Activated CD4-positive, CD25-positive, alpha-beta regulatory T cell treated with anti-CD3 and anti-CD28 coated beads, Interleukin-2, amount 50 U/mL, for 72 hours (primary cell): ENCODE measurements at regions not wholly inside any gene's neighbourhood (a gene's known extent, or its start where the extent isn't known, plus 50 kb on each side); places are given as distances from the start of the nearest gene placed in this dataset.
"Not testable (repeated sequence)": the region's sequence is repeated elsewhere in the genome, so short reads cannot be mapped to it uniquely, and the experiment has no call there.

Source experiments
- DNase-seq: peaks from one replicate; pipeline ENCODE4 v3.0.0; 2021

DNA sequence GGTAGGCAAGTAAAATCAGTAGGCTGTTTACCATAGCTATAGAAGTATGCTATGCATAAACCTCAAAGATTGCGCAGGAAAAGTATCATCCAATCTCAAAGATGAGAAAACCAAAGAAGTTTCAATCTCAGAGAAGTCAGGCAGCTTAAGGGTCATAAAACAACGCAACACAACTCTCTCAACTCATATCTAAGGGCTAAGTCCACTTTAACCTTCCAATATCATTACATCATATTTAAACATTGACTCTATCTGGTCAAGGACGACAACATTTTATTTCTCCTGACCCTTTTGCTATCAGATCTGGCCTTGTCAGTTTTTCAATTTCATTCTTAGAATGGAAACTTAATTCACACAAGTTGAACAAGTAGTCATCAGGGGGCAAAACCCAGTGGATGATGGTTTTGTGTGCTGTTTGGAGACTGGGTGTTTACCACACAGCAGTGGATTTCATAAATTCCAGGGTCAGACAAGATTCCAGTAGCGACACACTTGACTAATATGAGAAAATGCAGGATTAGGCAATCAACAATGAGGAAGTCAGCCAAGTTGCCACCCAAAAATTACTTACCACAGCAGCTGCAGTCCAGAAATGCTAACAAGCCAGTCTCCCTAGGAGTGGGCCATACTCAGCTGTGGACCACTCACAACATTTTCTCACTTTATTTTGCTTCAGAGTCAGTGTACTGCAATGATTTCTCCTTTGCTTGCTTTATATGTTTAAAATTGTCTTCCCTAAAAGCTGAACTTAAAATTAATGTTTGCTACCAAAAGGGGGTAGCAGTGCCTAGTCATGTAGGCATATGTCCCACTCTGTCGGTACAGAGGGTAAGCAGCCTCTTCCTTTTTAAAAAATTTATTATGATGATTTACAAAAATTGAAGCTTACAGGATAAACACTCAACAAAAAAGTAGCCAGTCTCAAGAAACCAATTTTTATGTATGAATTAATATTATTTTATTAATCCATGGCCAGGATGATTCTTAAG lies 131.9 kb upstream of the NBPF9 start:
- DNase-seq, result not testable (repeated sequence)

DNA sequence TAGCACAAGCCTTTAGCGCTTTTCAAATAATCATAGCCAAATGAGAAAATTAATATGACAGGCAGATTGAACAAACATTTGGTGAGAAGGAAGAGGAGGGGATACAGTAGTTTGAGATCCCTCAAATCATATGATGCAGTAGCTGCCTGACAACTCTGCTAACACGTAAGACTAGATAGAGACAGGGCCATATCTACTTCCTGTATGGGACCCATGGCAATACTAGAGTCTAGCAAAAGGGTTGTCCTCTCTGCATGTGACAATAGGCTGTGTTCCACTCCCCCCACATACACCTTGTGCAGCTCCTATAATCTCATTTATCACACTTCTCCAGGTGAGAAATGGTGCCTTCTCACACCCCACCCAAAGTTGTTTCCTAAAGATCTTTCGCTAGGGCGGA lies 134.2 kb upstream of the NBPF9 start:
- DNase-seq, result not testable (repeated sequence)

DNA sequence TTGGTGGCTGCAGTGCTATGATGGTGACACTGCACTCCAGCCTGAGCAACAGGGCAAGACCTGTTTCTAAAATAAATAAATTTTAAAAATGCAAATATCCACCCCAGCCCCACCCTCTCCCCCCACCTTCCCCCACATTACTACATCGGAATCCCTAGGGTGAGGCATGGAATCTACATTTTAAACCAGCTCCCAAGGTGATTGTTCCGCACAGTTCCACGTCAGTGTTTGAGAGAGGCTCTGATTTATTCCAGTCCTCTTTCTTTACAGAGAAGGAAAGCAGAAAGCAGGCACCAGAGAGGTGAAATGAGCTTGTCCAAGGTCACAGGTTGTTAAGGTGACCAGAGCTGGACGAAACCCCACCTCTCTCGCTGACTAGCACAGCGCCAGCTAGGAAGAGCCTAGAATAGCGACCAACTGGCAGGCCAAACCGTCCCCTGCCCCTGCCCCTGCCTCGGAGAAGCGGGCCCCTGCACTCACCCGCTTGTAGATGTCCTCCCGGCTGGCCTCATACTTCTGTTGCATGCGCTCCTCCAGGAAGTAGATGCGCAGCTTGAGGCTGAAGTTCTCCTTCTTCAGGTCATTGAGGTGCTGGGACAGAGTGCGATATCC lies 136.7 kb upstream of the NBPF9 start:
- not testable (repeated sequence) for DNase-seq

DNA sequence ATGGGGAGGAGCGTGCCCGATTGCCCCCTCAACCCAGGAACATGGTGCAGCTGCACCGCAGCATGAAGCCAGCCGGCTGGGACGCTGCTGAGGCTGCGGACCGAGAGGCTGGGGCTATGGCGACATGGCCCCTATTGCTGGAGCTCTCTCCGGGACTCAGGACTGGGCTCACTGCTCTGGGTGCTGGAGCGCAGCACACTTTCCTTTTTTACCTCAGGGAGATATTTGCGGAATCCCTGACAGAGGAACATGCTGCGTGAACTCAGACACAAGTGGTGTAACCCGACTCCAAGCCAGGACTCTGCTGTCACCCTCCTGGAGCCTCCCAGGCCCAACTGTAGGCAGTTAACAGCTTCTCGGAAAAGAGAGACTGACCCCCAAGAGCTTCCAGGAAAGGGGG lies 137.2 kb upstream of the NBPF9 start:
- DNase-seq, result not testable (repeated sequence)

DNA sequence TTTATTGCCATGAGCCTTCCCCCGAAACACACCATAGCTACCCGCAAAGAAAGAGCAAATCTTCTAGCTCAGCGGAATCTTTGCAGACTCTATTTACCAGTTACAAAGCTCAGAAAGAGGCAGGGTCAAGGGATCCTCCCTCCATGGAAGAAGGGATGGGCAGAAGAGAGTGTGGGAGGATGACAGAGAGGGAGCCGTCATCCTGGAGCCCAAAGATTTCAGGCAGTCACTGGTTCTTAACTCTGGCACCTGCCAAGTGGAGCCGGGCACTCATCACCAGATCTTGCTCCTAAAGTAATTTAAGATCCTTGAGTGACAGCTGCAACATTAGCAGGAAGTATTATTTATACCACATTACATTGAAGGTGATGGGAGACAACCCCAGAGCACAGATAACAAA lies 137.9 kb upstream of the NBPF9 start:
- not testable (repeated sequence) for DNase-seq

DNA sequence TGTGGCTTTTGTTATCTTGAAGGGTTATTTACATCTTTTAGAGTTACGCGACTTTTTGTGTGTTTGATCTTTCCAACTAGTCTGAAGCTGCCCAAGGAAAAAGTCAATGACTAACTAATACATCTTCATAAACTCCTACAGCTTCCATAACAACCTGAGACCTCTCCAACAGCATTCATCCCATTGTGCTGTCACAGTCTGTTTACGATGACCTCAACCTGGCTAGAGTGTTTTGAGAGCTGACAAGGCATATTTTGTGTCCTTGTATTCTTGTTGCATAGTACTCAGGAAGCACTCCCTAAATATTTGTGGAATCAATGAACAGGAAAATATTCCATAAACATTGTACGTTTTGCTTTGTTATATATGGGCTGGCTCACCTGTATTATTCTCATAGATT lies 140.2 kb upstream of the NBPF9 start:
- DNase-seq, result not testable (repeated sequence)

DNA sequence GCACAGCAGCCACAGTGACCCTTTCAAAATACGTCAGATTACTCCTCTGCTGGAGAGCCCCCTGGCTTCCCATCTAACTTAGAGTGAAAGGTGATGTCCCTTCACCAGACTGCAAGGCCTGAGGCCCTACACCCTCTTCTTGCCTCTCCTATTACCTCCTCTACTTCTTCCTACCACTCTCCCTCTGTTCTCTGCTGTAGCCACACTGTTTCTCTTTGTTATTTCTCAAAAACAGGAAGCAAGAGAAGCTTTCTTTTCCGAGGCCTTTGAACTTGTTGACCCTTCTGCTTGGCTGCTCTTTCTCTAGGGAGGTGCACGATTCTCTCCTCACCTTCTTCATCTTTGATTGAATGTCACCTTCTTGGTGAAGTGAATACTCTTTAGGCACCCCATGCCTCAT lies 141.3 kb upstream of the NBPF9 start:
- not testable (repeated sequence) for DNase-seq

DNA sequence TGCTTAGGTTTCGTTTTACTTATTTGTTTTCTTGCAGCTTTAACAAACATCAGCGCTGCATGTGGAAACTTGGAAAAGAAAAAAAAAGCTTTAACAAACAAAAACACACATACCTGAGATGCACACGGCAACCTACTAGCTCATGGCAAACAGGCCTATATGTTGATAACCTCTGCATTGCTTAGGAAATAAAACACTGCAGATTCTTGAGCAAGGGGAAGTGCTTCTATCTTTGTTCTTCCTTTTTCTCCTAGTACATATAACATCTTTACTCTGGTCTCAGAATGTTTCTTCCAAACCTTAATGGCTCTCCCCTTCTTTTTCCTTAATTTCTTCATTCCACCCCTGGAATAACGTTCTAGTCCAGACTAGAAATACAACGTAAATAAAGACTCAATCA lies 142.9 kb upstream of the NBPF9 start:
- DNase-seq, result not testable (repeated sequence)

DNA sequence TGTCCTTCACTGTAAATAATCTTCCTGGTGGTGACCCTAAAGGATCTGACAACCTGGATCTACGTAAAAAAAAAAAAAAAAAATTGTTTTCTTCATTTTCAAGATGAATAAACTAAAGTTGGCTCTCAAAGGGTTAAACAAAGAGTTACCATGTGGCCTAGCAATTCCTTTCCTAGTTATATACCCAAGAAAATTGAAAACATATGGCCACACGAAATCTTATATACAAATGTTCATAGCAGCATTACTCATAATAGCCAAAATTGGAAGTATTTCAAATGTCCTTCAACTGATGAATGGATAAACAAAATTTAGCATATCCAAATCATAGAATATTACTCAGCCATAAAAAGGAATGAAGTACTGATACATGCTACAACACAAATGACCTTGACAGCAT lies 145.3 kb upstream of the NBPF9 start:
- not testable (repeated sequence) for DNase-seq

DNA sequence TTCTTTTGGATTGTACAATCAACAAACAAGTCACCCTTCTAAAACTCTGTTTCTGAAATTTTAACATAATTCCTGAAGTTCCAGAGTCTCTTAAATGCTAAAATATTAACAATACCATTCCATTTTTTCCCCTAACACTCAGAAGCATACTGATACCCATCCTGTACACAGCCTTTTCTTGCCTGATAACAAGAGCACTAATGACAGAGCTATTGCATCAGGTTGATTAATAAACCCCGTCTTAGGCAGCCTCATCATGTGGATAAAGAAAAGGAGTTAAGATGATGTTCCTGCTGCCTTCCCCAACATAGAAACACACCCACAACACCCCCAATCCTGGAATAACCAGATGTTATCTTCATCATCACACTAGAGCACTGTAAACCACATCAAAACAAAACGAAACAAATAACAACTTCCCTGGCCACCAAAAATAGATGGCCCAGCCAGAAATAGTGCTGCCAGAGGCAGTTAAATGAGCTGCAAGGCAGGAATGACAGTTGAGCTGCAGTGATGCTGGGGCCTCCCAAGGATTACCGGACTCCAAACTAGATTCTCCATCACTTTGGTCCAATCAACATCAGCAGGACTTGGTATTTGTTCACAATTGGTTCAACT lies 146.6 kb upstream of the NBPF9 start:
- not testable (repeated sequence) for DNase-seq

DNA sequence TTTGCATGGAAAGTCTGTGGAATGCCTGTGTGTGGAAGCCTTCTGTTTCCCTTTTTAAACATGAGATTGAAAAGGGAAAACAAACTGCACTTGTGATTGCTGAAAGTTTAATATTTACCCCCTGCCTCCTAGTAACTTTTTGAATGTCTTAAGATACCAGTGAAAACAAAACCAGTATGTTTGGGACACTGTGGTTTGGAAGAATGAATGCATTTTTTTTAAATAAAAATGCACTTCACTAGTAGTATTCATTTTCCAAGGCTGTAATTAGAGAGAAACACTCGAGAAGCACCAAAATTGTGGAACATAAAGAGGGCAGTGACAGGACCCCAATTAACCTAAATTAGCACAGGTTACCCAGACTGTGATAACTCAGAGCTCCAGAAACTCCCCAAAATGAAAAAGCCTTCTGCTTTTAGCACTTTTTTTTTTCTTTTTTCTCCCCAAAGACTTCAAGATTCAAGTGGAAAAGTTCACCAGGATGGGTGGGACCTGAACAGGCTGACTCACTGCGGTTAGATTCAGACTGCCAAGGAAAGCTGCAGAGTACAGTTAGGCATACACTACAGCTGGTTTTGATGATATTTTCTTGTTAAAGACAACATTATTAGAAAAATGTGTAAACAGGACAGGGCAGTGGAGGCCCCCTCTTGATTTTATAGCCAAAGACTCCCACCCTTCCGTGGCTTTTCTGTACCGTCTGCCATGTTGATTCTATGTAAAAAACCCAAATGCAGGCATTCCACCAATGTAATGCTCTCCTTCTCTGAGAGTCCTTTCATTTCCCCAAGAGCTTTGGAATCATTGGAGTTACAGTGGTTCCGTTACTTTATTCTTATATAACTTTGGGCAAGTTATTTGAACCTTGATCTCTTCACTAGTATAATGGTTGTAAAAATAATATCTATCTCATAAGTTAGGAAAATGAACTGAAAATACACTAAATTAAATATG lies 151.8 kb upstream of the NBPF9 start:
- DNase-seq, result not testable (repeated sequence)

DNA sequence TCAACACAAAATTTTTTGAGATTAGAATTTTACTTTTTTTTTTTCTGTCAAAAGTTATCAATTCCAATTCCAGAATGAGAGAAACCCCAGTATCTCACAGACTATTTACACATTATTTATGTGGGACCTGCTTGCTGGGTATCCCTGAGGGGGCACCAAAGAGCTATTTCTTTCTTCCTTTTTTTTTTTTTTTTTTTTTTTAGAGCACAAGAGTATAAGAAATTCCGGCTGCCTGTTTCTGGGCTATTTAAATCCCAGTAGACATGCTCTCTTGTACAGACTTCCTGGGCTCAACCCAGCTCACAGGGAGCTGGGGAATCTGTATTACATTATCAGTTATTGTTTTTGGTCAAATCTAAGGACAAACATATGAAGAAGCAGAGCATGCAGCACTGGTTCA lies 156.9 kb upstream of the NBPF9 start:
- DNase-seq, result not testable (repeated sequence)

DNA sequence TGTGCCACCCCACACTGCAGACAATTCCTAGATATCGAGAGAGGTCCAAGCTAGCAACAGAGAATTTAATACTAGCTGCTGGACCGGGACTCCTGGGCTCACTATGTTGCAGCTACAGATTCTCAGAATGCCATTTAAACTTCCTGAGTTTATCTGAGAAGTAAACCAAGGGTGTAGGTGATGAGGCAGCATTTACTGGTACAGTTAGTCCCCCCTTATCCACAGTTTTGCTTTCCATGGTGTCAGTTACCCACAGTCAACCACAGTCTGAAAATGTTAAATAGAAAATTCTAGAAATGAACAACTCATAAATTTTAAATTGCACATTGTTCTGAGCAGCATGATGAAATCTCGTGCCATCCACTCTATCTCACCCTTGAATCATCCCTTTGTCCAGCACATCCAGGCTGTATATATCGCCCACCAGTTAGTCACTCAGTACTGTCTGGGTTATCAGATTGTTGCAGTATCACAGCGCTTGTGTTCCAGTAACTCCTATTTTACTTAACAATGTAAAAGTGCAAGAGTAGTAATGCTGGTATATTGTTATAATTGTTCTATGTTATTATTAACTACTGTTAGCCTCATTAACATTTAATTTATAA lies 157.5 kb upstream of the NBPF9 start:
- DNase-seq, result not testable (repeated sequence)

DNA sequence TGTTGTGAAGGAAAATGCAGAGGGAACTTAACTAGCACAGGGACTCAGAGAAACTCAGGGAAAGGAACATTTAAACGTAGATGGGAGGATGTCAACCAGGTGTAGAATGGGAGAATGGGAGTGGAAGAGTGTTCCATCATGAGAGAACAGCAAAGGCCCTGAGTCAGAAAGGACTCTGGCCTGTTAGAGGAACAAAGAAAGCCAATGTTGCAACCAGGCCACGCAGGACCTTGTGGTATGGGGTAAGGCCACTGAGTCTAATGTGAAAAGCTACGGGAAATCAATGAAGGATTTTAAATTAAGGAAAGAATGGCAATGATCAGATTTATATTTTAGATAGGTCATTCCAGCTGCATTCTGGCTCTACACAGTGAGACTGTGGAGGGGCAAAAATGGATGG lies 163.9 kb upstream of the NBPF9 start:
- DNase-seq, result not testable (repeated sequence)

DNA sequence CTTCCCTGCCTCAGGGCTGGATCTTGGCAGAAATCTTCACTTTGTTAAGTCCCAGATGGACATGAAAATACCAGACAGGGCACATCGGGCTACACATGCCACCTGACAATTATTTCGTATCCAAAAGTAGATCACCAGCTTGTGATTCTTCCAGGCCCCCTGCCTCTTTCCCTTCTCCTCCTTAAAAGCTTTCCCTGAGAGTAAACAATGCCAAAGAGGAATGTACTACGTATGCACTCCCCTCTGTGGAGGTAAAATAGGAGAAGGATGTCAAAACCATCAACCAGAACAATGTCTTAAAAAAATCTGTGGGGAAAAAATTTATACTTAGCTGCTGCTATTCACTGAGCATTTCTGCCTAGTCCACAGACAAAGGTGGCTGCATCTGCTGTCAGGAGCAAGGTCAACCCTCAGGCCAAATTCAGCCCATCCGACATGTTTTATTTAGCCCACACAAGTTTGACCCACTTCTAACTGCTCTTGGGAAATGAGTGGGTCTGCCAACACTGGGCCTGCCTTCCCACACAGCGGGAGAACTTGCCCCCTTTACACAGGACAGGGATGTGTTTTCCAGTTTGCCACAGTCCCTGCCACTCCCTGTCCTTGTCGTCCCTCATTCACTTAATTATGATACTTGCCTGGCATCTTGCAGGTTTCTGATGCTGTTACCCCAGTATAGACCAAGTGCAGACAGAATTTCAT lies 165.8 kb upstream of the NBPF9 start:
- DNase-seq, result not testable (repeated sequence)

DNA sequence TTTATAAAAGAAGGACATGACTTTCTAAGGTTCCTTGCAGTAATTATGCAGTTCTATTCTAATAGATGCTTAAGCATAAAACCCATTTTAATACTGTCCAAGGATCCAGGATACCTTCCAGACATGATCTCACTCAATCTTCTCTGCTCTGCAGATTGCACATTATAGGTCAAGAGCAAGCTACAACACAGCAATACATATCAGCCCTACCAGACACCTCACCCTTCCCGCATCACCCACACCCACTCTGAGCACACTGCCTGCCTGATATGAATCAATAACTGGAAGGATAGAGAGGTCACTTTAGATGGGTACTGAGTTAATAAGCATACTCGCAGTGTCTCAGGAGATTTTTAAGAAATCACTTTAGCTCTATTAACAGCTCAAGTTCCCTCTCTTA lies 166.5 kb upstream of the NBPF9 start:
- DNase-seq, result not testable (repeated sequence)

DNA sequence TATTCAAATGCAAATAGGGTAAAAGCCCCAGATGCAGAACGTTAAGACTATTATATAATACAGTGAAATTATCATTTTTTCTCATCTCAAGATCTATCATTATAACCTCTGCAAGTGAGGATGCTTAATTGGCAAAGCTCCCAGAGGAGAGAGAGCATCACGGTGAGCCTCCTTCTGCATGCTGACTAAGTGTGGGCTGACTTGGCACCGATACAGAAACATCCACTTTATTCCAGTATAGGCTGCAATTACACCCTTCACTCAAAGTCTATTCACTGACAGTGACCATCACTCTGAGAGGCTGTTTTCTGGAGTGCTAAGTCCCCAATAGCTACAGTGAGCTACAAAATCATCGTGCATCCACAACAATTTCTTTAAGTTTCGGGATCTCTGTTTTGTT lies 171.1 kb upstream of the NBPF9 start:
- not testable (repeated sequence) for DNase-seq

DNA sequence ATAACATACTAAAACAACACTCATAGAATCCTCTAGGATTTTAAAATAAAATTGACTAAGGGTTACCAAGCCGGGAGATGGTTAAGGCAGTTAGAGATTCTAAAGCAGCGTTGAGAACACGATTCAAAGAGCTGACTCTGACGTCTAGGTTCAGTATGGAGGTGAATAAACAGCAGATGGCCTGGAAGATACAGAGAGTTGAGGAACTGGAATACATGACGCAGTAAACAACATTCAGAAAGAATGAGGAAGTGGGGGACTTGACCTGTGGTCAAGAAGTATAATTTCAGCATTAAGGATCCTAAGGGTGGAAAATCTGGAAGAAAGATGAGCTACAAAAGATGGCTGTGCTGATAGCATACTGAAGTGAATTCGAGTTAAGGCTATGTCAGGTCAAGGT lies 172.5 kb upstream of the NBPF9 start:
- DNase-seq, result not testable (repeated sequence)

DNA sequence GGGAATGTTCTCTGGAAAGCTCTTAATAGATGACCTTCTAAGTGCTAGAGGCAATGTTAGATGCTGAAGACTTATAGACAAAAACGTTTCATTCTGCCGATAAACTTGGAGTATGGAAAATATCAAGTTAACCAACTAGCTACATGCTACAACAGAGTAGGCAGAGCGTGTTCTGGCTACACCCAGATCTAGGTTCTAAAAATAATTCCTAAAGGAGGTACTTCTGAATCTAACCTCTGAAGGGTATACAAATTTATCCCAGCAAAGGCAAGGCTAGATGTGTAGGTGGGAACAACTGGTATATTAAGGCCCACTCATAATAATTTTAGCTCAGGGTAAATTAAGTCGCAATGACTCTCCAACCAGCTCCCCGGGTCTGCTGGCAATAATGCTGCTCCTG lies 173.1 kb upstream of the NBPF9 start:
- DNase-seq, result not testable (repeated sequence)

DNA sequence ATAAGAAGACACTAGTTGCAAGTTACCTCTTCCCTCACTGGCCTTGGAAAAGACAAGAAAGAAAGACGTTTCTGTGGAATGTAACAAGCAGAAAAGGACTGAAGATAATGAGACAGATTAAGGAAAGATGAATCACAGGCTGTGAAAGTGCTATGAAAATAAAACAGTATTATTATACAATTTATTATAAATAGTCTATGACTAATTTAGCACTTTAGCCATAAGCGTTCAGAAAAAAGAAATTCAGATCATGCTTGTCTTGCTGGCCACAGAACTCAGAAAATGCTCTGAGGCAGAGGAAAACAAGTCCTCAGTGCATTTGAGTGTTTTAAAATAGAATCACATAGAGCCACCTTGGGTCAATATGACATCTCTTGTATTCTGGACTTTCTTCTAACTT lies 174.8 kb upstream of the NBPF9 start:
- not testable (repeated sequence) for DNase-seq

DNA sequence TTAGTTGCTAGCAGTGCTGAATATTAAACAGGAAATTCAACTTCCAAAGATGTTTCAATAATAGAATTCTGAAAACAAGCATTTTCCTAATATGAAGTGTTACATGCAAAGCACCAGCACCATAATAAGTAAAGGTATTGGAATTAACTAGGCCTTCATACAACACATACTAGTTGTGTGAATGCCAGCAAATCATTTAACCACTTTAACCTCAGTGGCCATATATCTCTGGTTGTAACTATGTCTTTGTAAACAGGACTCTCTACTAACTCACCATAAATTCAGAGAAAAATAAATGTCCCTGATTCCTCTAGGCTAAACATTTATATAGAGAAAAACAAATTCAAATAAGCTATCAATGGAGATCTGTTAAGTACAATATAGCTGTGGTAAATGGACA lies 175.7 kb upstream of the NBPF9 start:
- not testable (repeated sequence) for DNase-seq
